ENCODE measurements at regions not wholly inside any gene's neighbourhood (a gene's known extent, or its start where the extent isn't known, plus 50 kb on each side); places are given as distances from the start of the nearest gene placed in this dataset.
"Not testable (repeated sequence)": the region's sequence is repeated elsewhere in the genome, so short reads cannot be mapped to it uniquely, and the experiment has no call there.

DNA sequence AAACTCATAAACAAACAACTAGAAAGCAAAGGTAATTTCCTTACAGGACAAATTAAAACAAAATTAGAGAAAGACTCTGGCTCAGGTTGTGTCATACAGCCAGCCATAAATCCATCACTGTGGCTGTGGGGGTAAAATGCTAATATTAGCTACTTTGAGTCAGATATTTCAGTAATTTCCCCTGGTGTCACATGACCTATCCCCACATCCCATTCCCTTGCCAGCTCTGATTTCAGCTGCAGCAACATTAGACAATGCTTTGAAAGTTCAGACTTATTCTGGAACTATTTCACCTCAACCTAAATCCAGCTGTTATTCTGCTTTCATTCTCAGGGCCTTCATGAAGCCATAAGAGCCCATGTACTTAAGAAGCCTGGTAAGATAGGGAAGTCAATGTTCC lies 55.3 kb downstream of the RPL10L start:
- DNase-seq (no peak), ATAC-seq (ENCODE audit: low read depth) (no peak)
- Mint-ChIP-seq H3K4me3 (no peak overlapping the region), H3K27me3 (no peaks in the 10 kb centered on the region), H3K4me1 (peaks cover 2% of the 10 kb centered on the region), H3K27ac (no peak overlapping the region), H3K9me3 (peaks cover 1% of the 10 kb centered on the region), H3K36me3 (no peaks in the 10 kb centered on the region)
- POLR2A ChIA-PET: no interaction called here

DNA sequence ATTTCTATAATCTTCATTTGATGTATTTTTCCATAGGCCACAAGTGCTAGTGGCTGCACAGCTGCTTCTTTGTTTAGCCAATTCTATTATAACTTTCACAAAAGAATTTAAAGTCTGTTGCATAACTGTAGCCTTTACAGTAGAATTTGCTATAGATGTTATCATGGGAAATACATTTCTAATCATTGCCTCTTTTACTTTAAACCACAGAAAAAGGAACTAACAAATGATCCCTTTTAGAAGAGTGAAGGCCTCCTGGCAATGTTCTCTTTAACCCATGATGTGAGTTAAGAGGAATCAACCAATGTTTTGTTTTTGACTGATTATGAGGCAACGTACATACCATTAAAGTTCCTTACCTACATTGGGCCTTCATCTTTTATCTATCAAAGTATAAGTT lies 68.8 kb downstream of the RPL10L start:
- Mint-ChIP-seq H3K36me3 (no peaks in the 10 kb centered on the region), H3K9me3 (no peaks in the 10 kb centered on the region), H3K27ac (no peak overlapping the region), H3K4me1 (no peaks in the 10 kb centered on the region), H3K4me3 (no peak overlapping the region), H3K27me3 (no peaks in the 10 kb centered on the region)
- POLR2A ChIA-PET: no interaction called here
- DNase-seq (no peak), ATAC-seq (ENCODE audit: low read depth) (no peak)

DNA sequence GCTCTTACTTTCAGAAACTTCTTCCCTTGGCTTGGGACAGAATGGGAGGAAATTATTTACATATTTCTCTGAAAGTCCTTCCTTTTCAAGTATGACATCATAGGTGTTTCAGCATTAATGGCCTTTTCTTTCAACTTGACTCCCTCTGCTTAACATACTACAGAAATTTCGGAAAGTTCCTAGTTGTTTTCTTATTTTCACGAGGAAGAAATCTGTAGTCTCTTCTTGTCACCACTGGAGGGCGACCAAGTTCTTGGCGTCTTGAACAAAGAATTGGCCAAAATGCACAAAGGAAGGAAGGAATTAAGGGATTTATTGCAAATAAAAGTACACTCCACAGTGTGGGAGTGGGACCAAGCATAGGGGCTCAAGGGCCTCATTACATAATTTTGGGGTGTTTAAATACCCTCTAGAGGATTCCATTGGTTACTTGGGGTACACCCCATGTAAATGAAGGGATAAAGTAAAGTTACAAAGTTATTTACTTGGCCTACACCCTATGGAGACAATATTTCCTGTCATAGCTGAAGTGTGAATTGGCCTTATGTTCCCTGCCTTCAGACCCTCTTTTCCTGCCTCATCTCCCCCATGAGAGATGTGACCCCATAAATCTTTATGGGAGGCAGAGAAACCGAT lies 70.4 kb downstream of the RPL10L start:
- H3K9me3 Mint-ChIP-seq: no peaks in the 10 kb centered on the region
- POLR2A ChIA-PET: no interaction called here
- H3K4me1 Mint-ChIP-seq: no peaks in the 10 kb centered on the region
- H3K27me3 Mint-ChIP-seq: no peaks in the 10 kb centered on the region
- H3K4me3 Mint-ChIP-seq: no peak overlapping the region
- DNase-seq (no peak), ATAC-seq (ENCODE audit: low read depth) (no peak)
- H3K36me3 Mint-ChIP-seq: no peaks in the 10 kb centered on the region
- no peak overlapping the region for H3K27ac Mint-ChIP-seq

- ATAC-seq (ENCODE audit: low read depth) (no peak), DNase-seq (no peak)
- Mint-ChIP-seq H3K27me3 (no peaks in the 10 kb centered on the region), H3K4me3 (no peak overlapping the region), H3K9me3 (no peaks in the 10 kb centered on the region), H3K4me1 (no peaks in the 10 kb centered on the region), H3K36me3 (no peaks in the 10 kb centered on the region), H3K27ac (no peak overlapping the region)
- POLR2A ChIA-PET: no interaction called here
Measured at GRCh38 chr14:46574978-46575375, 76.6 kb downstream of the RPL10L start.

- H3K4me1 Mint-ChIP-seq: no peaks in the 10 kb centered on the region
- H3K36me3 Mint-ChIP-seq: no peaks in the 10 kb centered on the region
- DNase-seq (no peak), ATAC-seq (ENCODE audit: low read depth) (no peak)
- H3K9me3 Mint-ChIP-seq: peaks cover 2% of the 10 kb centered on the region
- POLR2A ChIA-PET: no interaction called here
- H3K27me3 Mint-ChIP-seq: no peaks in the 10 kb centered on the region
- no peak overlapping the region for H3K27ac Mint-ChIP-seq
- no peak overlapping the region for H3K4me3 Mint-ChIP-seq
Measured at GRCh38 chr14:46574221-46574977, 77.2 kb downstream of the RPL10L start.

- Mint-ChIP-seq H3K4me3 (no peak overlapping the region), H3K27me3 (no peaks in the 10 kb centered on the region), H3K4me1 (no peaks in the 10 kb centered on the region), H3K36me3 (no peaks in the 10 kb centered on the region), H3K27ac (no peak overlapping the region), H3K9me3 (peaks cover 2% of the 10 kb centered on the region)
- ATAC-seq (ENCODE audit: low read depth) (no peak), DNase-seq (no peak)
- POLR2A ChIA-PET: no interaction called here
Measured at GRCh38 chr14:46573498-46573897, 78.1 kb downstream of the RPL10L start.

DNA sequence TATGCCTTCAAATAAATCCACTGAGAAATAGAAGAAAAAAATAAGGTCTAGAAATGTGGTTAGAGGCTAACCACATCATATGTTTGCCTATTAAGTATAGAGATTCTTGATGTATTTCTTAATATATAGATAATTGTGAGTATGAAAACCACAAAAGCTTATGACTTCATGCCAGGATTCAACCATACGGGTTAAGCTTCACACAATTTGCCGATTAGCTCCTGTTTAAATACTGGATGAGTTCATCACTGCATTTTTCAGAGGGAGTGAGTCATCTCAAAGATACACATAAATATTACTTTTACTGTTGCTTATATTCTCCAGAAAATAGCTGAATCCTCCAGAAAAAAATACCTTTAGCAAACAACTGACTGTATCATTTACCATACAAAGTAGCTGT lies 79.6 kb downstream of the RPL10L start:
- DNase-seq (no peak), ATAC-seq (ENCODE audit: low read depth) (no peak)
- no peak overlapping the region for H3K27ac Mint-ChIP-seq
- no peak overlapping the region for H3K4me3 Mint-ChIP-seq
- no peaks in the 10 kb centered on the region for H3K4me1 Mint-ChIP-seq
- POLR2A ChIA-PET: no interaction called here
- H3K36me3 Mint-ChIP-seq: no peaks in the 10 kb centered on the region
- peaks cover 2% of the 10 kb centered on the region for H3K9me3 Mint-ChIP-seq
- H3K27me3 Mint-ChIP-seq: no peaks in the 10 kb centered on the region

GRCh38 chr14:46568161-46568560 lies 83.4 kb downstream of the RPL10L start:
- H3K9me3 Mint-ChIP-seq; ATAC-seq (ENCODE audit: low read depth); H3K27me3 Mint-ChIP-seq; POLR2A ChIA-PET; H3K27ac Mint-ChIP-seq; H3K4me1 Mint-ChIP-seq; DNase-seq; H3K4me3 Mint-ChIP-seq; H3K36me3 Mint-ChIP-seq: not testable (repeated sequence)

GRCh38 chr14:46550836-46551235 lies 100.7 kb downstream of the RPL10L start:
- no peaks in the 10 kb centered on the region for H3K36me3 Mint-ChIP-seq
- POLR2A ChIA-PET: no interaction called here
- no peaks in the 10 kb centered on the region for H3K4me1 Mint-ChIP-seq
- H3K27ac Mint-ChIP-seq: no peak overlapping the region
- H3K9me3 Mint-ChIP-seq: peaks cover 5% of the 10 kb centered on the region
- no peak overlapping the region for H3K4me3 Mint-ChIP-seq
- no peaks in the 10 kb centered on the region for H3K27me3 Mint-ChIP-seq
- DNase-seq: no peak
- ATAC-seq (ENCODE audit: low read depth): no peak

GRCh38 chr14:46540986-46541385 lies 110.6 kb downstream of the RPL10L start:
- no peak overlapping the region for H3K27ac Mint-ChIP-seq
- no peak for ATAC-seq (ENCODE audit: low read depth)
- no peaks in the 10 kb centered on the region for H3K4me1 Mint-ChIP-seq
- no peak overlapping the region for H3K4me3 Mint-ChIP-seq
- H3K9me3 Mint-ChIP-seq: no peaks in the 10 kb centered on the region
- DNase-seq: no peak
- no peaks in the 10 kb centered on the region for H3K27me3 Mint-ChIP-seq
- POLR2A ChIA-PET: no interaction called here
- H3K36me3 Mint-ChIP-seq: no peaks in the 10 kb centered on the region

GRCh38 chr14:46519121-46519520 lies 132.5 kb downstream of the RPL10L start:
- POLR2A ChIA-PET: no interaction called here
- H3K4me3 Mint-ChIP-seq: no peak overlapping the region
- no peaks in the 10 kb centered on the region for H3K9me3 Mint-ChIP-seq
- DNase-seq (no peak), ATAC-seq (ENCODE audit: low read depth) (no peak)
- H3K27ac Mint-ChIP-seq: no peak overlapping the region
- H3K27me3 Mint-ChIP-seq: no peaks in the 10 kb centered on the region
- H3K36me3 Mint-ChIP-seq: no peaks in the 10 kb centered on the region
- no peaks in the 10 kb centered on the region for H3K4me1 Mint-ChIP-seq

DNA sequence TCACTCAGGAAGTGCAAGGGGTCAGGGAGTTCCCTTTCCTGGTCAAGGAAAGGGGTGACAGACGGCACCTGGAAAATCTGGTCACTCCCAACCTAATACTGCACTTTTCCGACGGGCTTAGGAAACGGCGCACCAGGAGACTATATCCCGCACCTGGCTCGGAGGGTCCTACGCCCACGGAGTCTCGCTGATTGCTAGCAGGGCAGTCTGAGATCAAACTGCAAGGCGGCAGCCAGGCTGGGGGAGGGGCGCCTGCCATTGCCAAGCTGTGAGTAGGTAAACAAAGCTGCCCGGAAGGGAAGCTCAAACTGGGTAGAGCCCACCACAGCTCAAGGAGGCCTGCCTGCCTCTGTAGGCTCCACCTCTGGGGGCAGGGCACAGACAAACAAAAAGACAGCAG lies 142.8 kb downstream of the RPL10L start:
- H3K9me3 Mint-ChIP-seq; H3K36me3 Mint-ChIP-seq; H3K27ac Mint-ChIP-seq; H3K27me3 Mint-ChIP-seq; POLR2A ChIA-PET; H3K4me3 Mint-ChIP-seq; H3K4me1 Mint-ChIP-seq; DNase-seq; ATAC-seq (ENCODE audit: low read depth): not testable (repeated sequence)

- POLR2A ChIA-PET: no interaction called here
- DNase-seq (no peak), ATAC-seq (ENCODE audit: low read depth) (no peak)
- no peaks in the 10 kb centered on the region for H3K27me3 Mint-ChIP-seq
- no peaks in the 10 kb centered on the region for H3K36me3 Mint-ChIP-seq
- H3K4me1 Mint-ChIP-seq: no peaks in the 10 kb centered on the region
- H3K27ac Mint-ChIP-seq: no peak overlapping the region
- no peak overlapping the region for H3K4me3 Mint-ChIP-seq
- peaks cover 2% of the 10 kb centered on the region for H3K9me3 Mint-ChIP-seq
Measured at GRCh38 chr14:46499521-46499920, 152.1 kb downstream of the RPL10L start.

DNA sequence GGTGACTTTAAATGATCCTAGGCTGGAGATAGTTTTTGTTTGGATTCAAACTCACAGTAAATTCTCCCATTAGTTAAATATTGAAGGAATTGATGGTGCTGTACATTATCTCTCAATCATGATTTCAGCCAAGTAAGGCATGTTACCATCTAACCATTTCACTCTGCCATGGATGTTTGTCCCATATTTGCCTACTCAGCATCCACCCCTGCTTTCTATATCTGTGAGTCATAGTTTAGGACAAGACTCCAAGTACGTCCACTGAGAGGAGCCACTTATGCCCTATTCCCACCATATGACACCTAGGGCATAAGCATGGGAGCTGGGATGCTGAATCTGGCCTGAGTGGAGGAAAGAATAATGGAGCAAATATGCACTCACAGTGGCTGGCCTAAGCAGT lies 155.2 kb downstream of the RPL10L start:
- Mint-ChIP-seq H3K36me3 (no peaks in the 10 kb centered on the region), H3K27ac (no peak overlapping the region), H3K4me1 (no peaks in the 10 kb centered on the region), H3K9me3 (peaks cover 4% of the 10 kb centered on the region), H3K4me3 (no peak overlapping the region), H3K27me3 (no peaks in the 10 kb centered on the region)
- POLR2A ChIA-PET: no interaction called here
- no peak for ATAC-seq (ENCODE audit: low read depth)
- DNase-seq: no peak
